NCI-H748 (cell line): ENCODE measurements at regions not wholly inside any gene's neighbourhood (a gene's known extent, or its start where the extent isn't known, plus 50 kb on each side); places are given as distances from the start of the nearest gene placed in this dataset.

Source experiments
- DNase-seq: peaks from one replicate; lab custom pipeline; 2025; ENCODE audit not compliant: unreplicated experiment; lab: John Stamatoyannopoulos, UW

GRCh38 chr5:110342683-110343082 is 383.8 kb downstream of the TMEM232 start:
- DNase-seq: no peak

GRCh38 chr5:110343616-110344015 is 382.9 kb downstream of the TMEM232 start:
- no peak for DNase-seq

DNA sequence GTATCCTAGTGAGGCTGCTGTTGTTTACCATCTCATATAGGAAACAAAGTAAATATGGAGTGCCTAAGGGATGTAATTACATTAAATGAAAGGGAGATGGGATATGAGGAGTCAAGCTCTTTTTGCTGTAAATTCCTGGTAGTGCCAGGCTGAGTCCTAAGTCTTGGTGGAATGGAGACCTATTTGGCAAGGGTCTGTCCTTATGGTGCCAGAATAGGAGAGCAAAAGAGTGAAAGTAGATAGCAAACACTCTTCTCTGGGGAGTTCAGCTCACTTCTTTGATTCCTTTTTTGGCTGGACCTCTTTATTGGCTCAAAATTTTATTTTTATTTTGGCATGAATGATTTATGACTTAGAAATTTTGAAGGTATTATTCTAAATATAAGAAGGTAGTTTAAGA is 380.8 kb downstream of the TMEM232 start:
- no peak for DNase-seq

- DNase-seq: no peak
Measured at GRCh38 chr5:110346893-110347358, 379.5 kb downstream of the TMEM232 start.

- no peak for DNase-seq
Measured at GRCh38 chr5:110347781-110348180, 378.7 kb downstream of the TMEM232 start.

GRCh38 chr5:110351430-110351829 is 375.0 kb downstream of the TMEM232 start:
- no peak for DNase-seq

- no peak for DNase-seq
Measured at GRCh38 chr5:110354311-110354710, 372.2 kb downstream of the TMEM232 start.

DNA sequence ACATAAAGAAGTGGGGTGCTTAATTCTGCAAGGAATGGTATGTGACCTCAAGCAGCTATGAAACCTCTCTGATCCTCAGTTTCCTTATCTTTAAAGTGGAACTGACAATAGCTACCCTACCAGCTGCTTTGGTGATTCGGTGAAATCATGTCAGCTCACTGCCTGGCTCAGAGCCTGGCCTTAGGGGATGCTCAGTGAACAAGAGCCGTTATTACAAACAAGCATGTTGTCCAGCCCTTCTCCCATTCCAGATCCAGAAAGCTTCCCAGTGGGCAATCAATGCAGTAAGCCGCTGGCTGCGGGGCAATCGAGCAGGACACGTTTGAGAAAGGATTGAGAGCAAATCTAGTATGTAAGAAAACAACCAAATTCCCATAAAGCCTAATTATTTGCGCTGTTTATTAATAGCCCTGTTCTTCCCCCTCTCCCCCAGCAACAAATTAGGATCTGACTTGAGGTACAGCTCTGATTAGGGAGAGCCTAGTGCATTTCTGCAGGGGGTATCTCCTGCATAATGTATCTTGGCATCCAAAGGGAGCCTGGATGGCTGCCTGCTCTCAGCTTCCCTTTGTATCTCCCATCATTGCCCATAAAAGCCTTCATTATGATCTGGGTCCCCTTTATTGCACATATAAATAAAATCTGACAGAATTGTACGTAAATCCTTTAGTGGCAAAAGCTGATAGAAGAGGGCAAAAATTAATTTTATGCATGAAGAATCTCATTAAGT is 371.4 kb downstream of the TMEM232 start:
- DNase-seq: no peak

GRCh38 chr5:110356677-110357076 is 369.8 kb downstream of the TMEM232 start:
- no peak for DNase-seq

- DNase-seq: no peak
Measured at GRCh38 chr5:110359221-110359620, 367.2 kb downstream of the TMEM232 start.

GRCh38 chr5:110361471-110361870 is 365.0 kb downstream of the TMEM232 start:
- DNase-seq: no peak

- DNase-seq: no peak
Measured at GRCh38 chr5:110362261-110362660, 364.2 kb downstream of the TMEM232 start.

DNA sequence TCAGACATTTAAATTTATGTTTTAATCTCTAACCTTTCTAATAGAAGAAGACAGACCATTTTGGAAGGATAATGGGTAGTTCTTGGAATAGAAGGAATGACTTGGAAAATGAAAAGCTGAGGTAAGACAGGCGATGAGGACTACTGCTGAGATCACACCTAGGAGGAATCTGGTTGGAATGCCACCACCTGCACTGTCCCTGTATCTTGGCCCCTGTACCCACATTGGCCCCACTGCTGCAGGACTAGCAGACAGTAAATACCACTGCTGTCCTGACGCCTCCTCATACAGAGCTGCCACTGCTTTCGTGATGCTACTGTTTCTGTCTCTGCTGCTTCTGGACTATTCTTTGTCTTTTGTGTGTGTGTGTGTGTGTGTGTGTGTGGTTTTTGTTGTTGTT is 359.8 kb downstream of the TMEM232 start:
- DNase-seq: no peak
